Neural progenitor cell (in vitro differentiated cells): ENCODE measurements at regions not wholly inside any gene's neighbourhood (a gene's known extent, or its start where the extent isn't known, plus 50 kb on each side); places are given as distances from the start of the nearest gene placed in this dataset.

Source experiments
- CTCF ChIP-seq: fragments of 200-600 bp; sonication (generic); IDR thresholded peaks from 2 replicates; pipeline ENCODE4 v1.5.1; 2017; ENCODE audit warnings: antibody characterized with exemption, mild to moderate bottlenecking
- EZH2 ChIP-seq: fragments of 200-600 bp; sonication (generic); IDR thresholded peaks from 2 replicates; pipeline ENCODE4 v1.6.1; 2017; ENCODE audit warnings: antibody characterized with exemption, mild to moderate bottlenecking, moderate library complexity
- EZH2phosphoT487 ChIP-seq: fragments of 200-600 bp; sonication (generic); IDR thresholded peaks from 2 replicates; pipeline ENCODE4 v1.6.1; 2017; ENCODE audit warnings: antibody characterized with exemption

GRCh38 chr18:5779922-5780321 is 115.4 kb downstream of the TMEM200C start:
- TF ChIP-seq CTCF (no peak), EZH2 (no peak), EZH2phosphoT487 (no peak)
